Head of caudate nucleus (tissue), 42 donors: ENCODE measurements at regions not wholly inside any gene's neighbourhood (a gene's known extent, or its start where the extent isn't known, plus 50 kb on each side); places are given as distances from the start of the nearest gene placed in this dataset.
A peak's percentile ranks its signal among the peaks of the same experiment; 100 is the strongest.

Source experiments
- DNase-seq, 42 donors: peaks; one replicate each; pipeline versions ENCODE4 v3.0.0 to v3.0.0-alpha.2; 2020 to 2021; ENCODE audit warnings: mixed read lengths in 7 of 42
- intact Hi-C: fragments of 100-400 bp; cut with DNase I; formaldehyde crosslinking; loops from one replicate; pipeline ENCODE4 v1.15.0; 2022

GRCh38 chr2:206368484-206368883 is 74.8 kb upstream of the ADAM23 start:
- DNase-seq, result peak in 7 of 42 donors; percentile 2 to 42 (median 17)
- intact Hi-C loops, result no loop called here

- intact Hi-C loops, result no loop called here
- DNase-seq, result peak in 28 of 42 donors; percentile 3 to 58 (median 25)
These were observed 74.3 kb upstream of the ADAM23 start for GRCh38 chr2:206368933-206369569.

- no peak for DNase-seq
- intact Hi-C loops, result no loop called here
These were observed 67.4 kb upstream of the ADAM23 start for GRCh38 chr2:206375956-206376355.

- intact Hi-C loops, result no loop called here
- no peak for DNase-seq
These were observed 64.5 kb upstream of the ADAM23 start for GRCh38 chr2:206378835-206379234.

- intact Hi-C loops, result no loop called here
- DNase-seq, result no peak
These were observed 64.1 kb upstream of the ADAM23 start for GRCh38 chr2:206379266-206379665.

- intact Hi-C loops, result no loop called here
- DNase-seq, result no peak
These were observed 63.4 kb upstream of the ADAM23 start for GRCh38 chr2:206379886-206380285.

GRCh38 chr2:206381881-206382280 is 61.5 kb upstream of the ADAM23 start:
- intact Hi-C loops, result no loop called here
- no peak for DNase-seq

GRCh38 chr2:206383669-206384068 is 59.7 kb upstream of the ADAM23 start:
- DNase-seq, result no peak
- intact Hi-C loops, result no loop called here

GRCh38 chr2:206387808-206388207 is 55.5 kb upstream of the ADAM23 start:
- intact Hi-C loops, result no loop called here
- DNase-seq, result no peak

- no peak for DNase-seq
- intact Hi-C loops, result no loop called here
These were observed 54.6 kb upstream of the ADAM23 start for GRCh38 chr2:206388698-206389097.

- DNase-seq, result no peak
- intact Hi-C loops, result no loop called here
These were observed 54.2 kb upstream of the ADAM23 start for GRCh38 chr2:206389164-206389563.

GRCh38 chr2:206390181-206390580 is 53.2 kb upstream of the ADAM23 start:
- intact Hi-C loops, result no loop called here
- DNase-seq, result no peak

GRCh38 chr2:206392118-206392517 is 51.2 kb upstream of the ADAM23 start:
- intact Hi-C loops, result no loop called here
- DNase-seq, result peak in 28 of 42 donors; percentile 4 to 58 (median 36)
